GM23338 (cell line): ENCODE measurements at regions not wholly inside any gene's neighbourhood (a gene's known extent, or its start where the extent isn't known, plus 50 kb on each side); places are given as distances from the start of the nearest gene placed in this dataset.

Experiments used
- ATAC-seq: fragments of 200-7000 bp; cut with Tn5 transposase; 3 replicates; pipeline ENCODE4 v1.9.1; 2020
- DNase-seq: peaks from one replicate; pipeline ENCODE4 v3.0.0-alpha.2; 2015; ENCODE audit warnings: low spot score
- H2AFZ ChIP-seq: fragments of 200-600 bp; sonication (generic); 2 replicates; pipeline ENCODE4 v1.8.0; 2016; ENCODE audit warnings: antibody characterized with exemption, mild to moderate bottlenecking, moderate library complexity
- H3F3A ChIP-seq: fragments of 200-600 bp; sonication (generic); replicated peaks from 2 replicates; pipeline ENCODE4 v1.8.0; 2017; ENCODE audit warnings: antibody characterized with exemption, mixed run types, low read depth
- H3K27ac ChIP-seq: fragments of 200-600 bp; sonication (generic); 2 replicates; pipeline ENCODE4 v1.6.1; 2016; ENCODE audit warnings: low read depth
- H3K27me3 ChIP-seq: fragments of 200-600 bp; sonication (generic); 2 replicates; pipeline ENCODE4 v1.8.0; 2016; ENCODE audit warnings: mild to moderate bottlenecking, mixed run types, moderate library complexity; ENCODE audit not compliant: insufficient read depth
- H3K36me3 ChIP-seq: fragments of 200-600 bp; sonication (generic); 2 replicates; pipeline ENCODE4 v1.8.0; 2016; ENCODE audit warnings: mild to moderate bottlenecking; ENCODE audit not compliant: insufficient read depth
- H3K4me1 ChIP-seq: fragments of 200-600 bp; sonication (generic); 2 replicates; pipeline ENCODE4 v1.8.0; 2016; ENCODE audit warnings: mild to moderate bottlenecking, moderate library complexity; ENCODE audit not compliant: insufficient read depth
- H3K4me2 ChIP-seq: fragments of 200-600 bp; sonication (generic); 2 replicates; pipeline ENCODE4 v1.7.1; 2017; ENCODE audit warnings: mixed run types
- H3K4me3 ChIP-seq: fragments of 200-600 bp; sonication (generic); 2 replicates; pipeline ENCODE4 v1.6.1; 2016; ENCODE audit warnings: mixed run types
- H3K79me2 ChIP-seq: fragments of 200-600 bp; sonication (generic); replicated peaks from 2 replicates; pipeline ENCODE4 v1.8.0; 2017; ENCODE audit warnings: mild to moderate bottlenecking; ENCODE audit not compliant: insufficient read depth
- H3K9me2 ChIP-seq: fragments of 200-600 bp; sonication (generic); 2 replicates; pipeline ENCODE4 v1.8.0; 2017; ENCODE audit not compliant: insufficient read depth
- H4K20me1 ChIP-seq: fragments of 200-600 bp; sonication (generic); replicated peaks from 2 replicates; pipeline ENCODE4 v1.8.0; 2017; ENCODE audit warnings: mild to moderate bottlenecking; ENCODE audit not compliant: insufficient read depth
- H3K27ac Mint-ChIP-seq: 2 replicates; pipeline ENCODE4 v1.8.0; 2020; ENCODE audit warnings: inconsistent platforms, mild to moderate bottlenecking, moderate library complexity, mixed read lengths
- H3K27me3 Mint-ChIP-seq: 3 replicates; pipeline ENCODE4 v1.8.0; 2022; ENCODE audit warnings: low read depth, mild to moderate bottlenecking, moderate library complexity, mixed read lengths, inconsistent platforms; ENCODE audit not compliant: insufficient read depth, poor library complexity
- H3K36me3 Mint-ChIP-seq: 3 replicates; pipeline ENCODE4 v1.8.0; 2021; ENCODE audit warnings: low read depth, mild to moderate bottlenecking, inconsistent platforms, moderate library complexity, mixed read lengths
- H3K4me1 Mint-ChIP-seq: 3 replicates; pipeline ENCODE4 v1.8.0; 2020; ENCODE audit warnings: mild to moderate bottlenecking, inconsistent platforms, mixed read lengths
- H3K4me3 Mint-ChIP-seq: 3 replicates; pipeline ENCODE4 v1.8.0; 2021; ENCODE audit warnings: moderate library complexity, mild to moderate bottlenecking, inconsistent platforms, mixed read lengths
- H3K9me3 Mint-ChIP-seq: 3 replicates; pipeline ENCODE4 v1.8.0; 2020; ENCODE audit warnings: moderate library complexity, mild to moderate bottlenecking, inconsistent platforms, mixed read lengths
- CREB1 ChIP-seq: fragments of 250-450 bp; sonication (Bioruptor Pico); IDR thresholded peaks from 2 replicates; pipeline ENCODE4 v1.5.0; 2020; ENCODE audit warnings: low read depth, mild to moderate bottlenecking, moderate library complexity
- EZH2phosphoT487 ChIP-seq: fragments of 200-600 bp; sonication (generic); IDR thresholded peaks from one replicate; pipeline ENCODE4 v1.8.1; 2018; ENCODE audit warnings: antibody characterized with exemption; ENCODE audit not compliant: unreplicated experiment
- POLR2AphosphoS5 ChIP-seq: IDR thresholded peaks from 2 replicates; pipeline ENCODE4 v1.6.1; 2016; ENCODE audit warnings: antibody characterized with exemption, low read depth
- TF ChIP-seq, protein P1 (sequence below): fragments of 250-450 bp; sonication (Bioruptor Pico); IDR thresholded peaks from 2 replicates; pipeline ENCODE4 v1.5.0; 2020; ENCODE audit warnings: mild to moderate bottlenecking, moderate library complexity
- TF ChIP-seq, protein P2 (sequence below), 2 experiments: fragments of 200-600 bp in 1 of 2; sonication (generic) in 1 of 2; conservative IDR thresholded peaks; 2 replicates each; pipeline versions ENCODE4 v1.5.1 to v1.6.1; 2016 to 2017; ENCODE audit warnings: antibody characterized with exemption in 2 of 2, low read depth in 2 of 2, mild to moderate bottlenecking in 2 of 2, moderate library complexity in 1 of 2

DNA sequence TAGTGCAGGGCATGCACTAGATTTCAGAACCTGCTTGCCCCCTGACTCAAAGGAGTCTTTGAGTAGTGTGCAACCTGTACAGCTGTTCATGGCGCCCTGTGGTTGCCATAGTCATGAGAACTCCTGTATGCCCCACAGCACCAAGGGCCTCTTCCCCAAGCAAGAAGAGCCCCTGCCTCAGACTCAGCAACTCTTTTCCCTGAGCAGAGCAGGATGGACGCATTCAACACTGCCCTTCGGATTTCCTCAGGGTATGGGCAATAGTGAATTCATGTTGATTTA, 89.7 kb upstream of the KLF13 start:
- no peaks in the 10 kb centered on the region; the same call in 2 of the 3 replicates for H3K9me3 Mint-ChIP-seq
- no peaks in the 10 kb centered on the region for H3K79me2 ChIP-seq
- no peak overlapping the region for H3K4me2 ChIP-seq
- H3K27me3 ChIP-seq = no peaks in the 10 kb centered on the region
- no peaks in the 10 kb centered on the region for H3K4me1 ChIP-seq
- no peaks in the 10 kb centered on the region; the same call in 2 of the 3 replicates for H3K4me1 Mint-ChIP-seq
- DNase-seq (no peak), ATAC-seq (no peak)
- no peaks in the 10 kb centered on the region for H3F3A ChIP-seq
- no peaks in the 10 kb centered on the region for H3K36me3 Mint-ChIP-seq
- H3K27ac ChIP-seq = no peak overlapping the region
- H2AFZ ChIP-seq = 0 out of 2 replicates have a peak overlapping the region, but pooled peaks have one; percentile 18
- H3K36me3 ChIP-seq = no peaks in the 10 kb centered on the region
- H3K9me2 ChIP-seq = 0 out of 2 replicates have a peak, but pooled peaks cover under 1% of the 10 kb centered on the region
- H4K20me1 ChIP-seq = no peaks in the 10 kb centered on the region
- peaks cover 6% of the 10 kb centered on the region for H3K27me3 Mint-ChIP-seq
- H3K4me3 Mint-ChIP-seq = no peak overlapping the region
- no peak overlapping the region for H3K4me3 ChIP-seq
- TF ChIP-seq, protein P1, sequence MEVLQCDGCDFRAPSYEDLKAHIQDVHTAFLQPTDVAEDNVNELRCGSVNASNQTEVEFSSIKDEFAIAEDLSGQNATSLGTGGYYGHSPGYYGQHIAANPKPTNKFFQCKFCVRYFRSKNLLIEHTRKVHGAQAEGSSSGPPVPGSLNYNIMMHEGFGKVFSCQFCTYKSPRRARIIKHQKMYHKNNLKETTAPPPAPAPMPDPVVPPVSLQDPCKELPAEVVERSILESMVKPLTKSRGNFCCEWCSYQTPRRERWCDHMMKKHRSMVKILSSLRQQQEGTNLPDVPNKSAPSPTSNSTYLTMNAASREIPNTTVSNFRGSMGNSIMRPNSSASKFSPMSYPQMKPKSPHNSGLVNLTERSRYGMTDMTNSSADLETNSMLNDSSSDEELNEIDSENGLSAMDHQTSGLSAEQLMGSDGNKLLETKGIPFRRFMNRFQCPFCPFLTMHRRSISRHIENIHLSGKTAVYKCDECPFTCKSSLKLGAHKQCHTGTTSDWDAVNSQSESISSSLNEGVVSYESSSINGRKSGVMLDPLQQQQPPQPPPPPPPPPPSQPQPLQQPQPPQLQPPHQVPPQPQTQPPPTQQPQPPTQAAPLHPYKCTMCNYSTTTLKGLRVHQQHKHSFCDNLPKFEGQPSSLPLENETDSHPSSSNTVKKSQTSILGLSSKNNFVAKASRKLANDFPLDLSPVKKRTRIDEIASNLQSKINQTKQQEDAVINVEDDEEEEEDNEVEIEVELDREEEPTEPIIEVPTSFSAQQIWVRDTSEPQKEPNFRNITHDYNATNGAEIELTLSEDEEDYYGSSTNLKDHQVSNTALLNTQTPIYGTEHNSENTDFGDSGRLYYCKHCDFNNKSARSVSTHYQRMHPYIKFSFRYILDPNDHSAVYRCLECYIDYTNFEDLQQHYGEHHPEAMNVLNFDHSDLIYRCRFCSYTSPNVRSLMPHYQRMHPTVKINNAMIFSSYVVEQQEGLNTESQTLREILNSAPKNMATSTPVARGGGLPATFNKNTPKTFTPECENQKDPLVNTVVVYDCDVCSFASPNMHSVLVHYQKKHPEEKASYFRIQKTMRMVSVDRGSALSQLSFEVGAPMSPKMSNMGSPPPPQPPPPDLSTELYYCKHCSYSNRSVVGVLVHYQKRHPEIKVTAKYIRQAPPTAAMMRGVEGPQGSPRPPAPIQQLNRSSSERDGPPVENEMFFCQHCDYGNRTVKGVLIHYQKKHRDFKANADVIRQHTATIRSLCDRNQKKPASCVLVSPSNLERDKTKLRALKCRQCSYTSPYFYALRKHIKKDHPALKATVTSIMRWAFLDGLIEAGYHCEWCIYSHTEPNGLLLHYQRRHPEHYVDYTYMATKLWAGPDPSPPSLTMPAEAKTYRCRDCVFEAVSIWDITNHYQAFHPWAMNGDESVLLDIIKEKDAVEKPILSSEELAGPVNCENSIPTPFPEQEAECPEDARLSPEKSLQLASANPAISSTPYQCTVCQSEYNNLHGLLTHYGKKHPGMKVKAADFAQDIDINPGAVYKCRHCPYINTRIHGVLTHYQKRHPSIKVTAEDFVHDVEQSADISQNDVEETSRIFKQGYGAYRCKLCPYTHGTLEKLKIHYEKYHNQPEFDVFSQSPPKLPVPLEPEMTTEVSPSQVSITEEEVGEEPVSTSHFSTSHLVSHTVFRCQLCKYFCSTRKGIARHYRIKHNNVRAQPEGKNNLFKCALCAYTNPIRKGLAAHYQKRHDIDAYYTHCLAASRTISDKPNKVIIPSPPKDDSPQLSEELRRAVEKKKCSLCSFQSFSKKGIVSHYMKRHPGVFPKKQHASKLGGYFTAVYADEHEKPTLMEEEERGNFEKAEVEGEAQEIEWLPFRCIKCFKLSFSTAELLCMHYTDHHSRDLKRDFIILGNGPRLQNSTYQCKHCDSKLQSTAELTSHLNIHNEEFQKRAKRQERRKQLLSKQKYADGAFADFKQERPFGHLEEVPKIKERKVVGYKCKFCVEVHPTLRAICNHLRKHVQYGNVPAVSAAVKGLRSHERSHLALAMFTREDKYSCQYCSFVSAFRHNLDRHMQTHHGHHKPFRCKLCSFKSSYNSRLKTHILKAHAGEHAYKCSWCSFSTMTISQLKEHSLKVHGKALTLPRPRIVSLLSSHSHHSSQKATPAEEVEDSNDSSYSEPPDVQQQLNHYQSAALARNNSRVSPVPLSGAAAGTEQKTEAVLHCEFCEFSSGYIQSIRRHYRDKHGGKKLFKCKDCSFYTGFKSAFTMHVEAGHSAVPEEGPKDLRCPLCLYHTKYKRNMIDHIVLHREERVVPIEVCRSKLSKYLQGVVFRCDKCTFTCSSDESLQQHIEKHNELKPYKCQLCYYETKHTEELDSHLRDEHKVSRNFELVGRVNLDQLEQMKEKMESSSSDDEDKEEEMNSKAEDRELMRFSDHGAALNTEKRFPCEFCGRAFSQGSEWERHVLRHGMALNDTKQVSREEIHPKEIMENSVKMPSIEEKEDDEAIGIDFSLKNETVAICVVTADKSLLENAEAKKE (CRISPR knock-in tag) = no peak
- TF ChIP-seq POLR2AphosphoS5 = no peak
- TF ChIP-seq, protein P2, sequence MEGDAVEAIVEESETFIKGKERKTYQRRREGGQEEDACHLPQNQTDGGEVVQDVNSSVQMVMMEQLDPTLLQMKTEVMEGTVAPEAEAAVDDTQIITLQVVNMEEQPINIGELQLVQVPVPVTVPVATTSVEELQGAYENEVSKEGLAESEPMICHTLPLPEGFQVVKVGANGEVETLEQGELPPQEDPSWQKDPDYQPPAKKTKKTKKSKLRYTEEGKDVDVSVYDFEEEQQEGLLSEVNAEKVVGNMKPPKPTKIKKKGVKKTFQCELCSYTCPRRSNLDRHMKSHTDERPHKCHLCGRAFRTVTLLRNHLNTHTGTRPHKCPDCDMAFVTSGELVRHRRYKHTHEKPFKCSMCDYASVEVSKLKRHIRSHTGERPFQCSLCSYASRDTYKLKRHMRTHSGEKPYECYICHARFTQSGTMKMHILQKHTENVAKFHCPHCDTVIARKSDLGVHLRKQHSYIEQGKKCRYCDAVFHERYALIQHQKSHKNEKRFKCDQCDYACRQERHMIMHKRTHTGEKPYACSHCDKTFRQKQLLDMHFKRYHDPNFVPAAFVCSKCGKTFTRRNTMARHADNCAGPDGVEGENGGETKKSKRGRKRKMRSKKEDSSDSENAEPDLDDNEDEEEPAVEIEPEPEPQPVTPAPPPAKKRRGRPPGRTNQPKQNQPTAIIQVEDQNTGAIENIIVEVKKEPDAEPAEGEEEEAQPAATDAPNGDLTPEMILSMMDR (conservative IDR thresholded peaks at IDR 0.05; ENCODE audit: low read depth in 2 of 2) = no peak
- TF ChIP-seq CREB1 (CRISPR knock-in tag) = no peak
- TF ChIP-seq EZH2phosphoT487 = no peak
- H3K27ac Mint-ChIP-seq = no peak overlapping the region
